MM.1S (cell line): ENCODE measurements at regions not wholly inside any gene's neighbourhood (a gene's known extent, or its start where the extent isn't known, plus 50 kb on each side); places are given as distances from the start of the nearest gene placed in this dataset.

Experiments
- DNase-seq: peaks from one replicate; pipeline ENCODE4 v3.0.0-alpha.2; 2015
- H2AFZ ChIP-seq: fragments of 300-600 bp; sonication (generic); 2 replicates; pipeline ENCODE4 v1.6.0; 2016; ENCODE audit warnings: antibody characterized with exemption, low read length
- H3F3A ChIP-seq: fragments of 300-600 bp; sonication (generic); 2 replicates; pipeline ENCODE4 v1.6.1; 2016; ENCODE audit warnings: mild to moderate bottlenecking, antibody characterized with exemption, low read length, moderate library complexity, mixed read lengths; ENCODE audit not compliant: insufficient read depth
- H3K27ac ChIP-seq: fragments of 300-600 bp; sonication (generic); 2 replicates; pipeline ENCODE4 v1.5.1; 2016; ENCODE audit warnings: mild to moderate bottlenecking, low read length
- H3K27me3 ChIP-seq: fragments of 300-600 bp; sonication (generic); replicated peaks from 2 replicates; pipeline ENCODE4 v1.6.0; 2016; ENCODE audit warnings: low read length; ENCODE audit not compliant: insufficient read depth
- H3K36me3 ChIP-seq: fragments of 300-600 bp; sonication (generic); replicated peaks from 2 replicates; pipeline ENCODE4 v1.6.1; 2016; ENCODE audit warnings: mild to moderate bottlenecking, low read length, mixed read lengths; ENCODE audit not compliant: insufficient read depth
- H3K4me1 ChIP-seq: fragments of 300-600 bp; sonication (generic); 2 replicates; pipeline ENCODE4 v1.6.1; 2016; ENCODE audit warnings: low read length, mixed read lengths
- H3K4me2 ChIP-seq: fragments of 300-600 bp; sonication (generic); 2 replicates; pipeline ENCODE4 v1.6.0; 2016; ENCODE audit warnings: low read depth, low read length
- H3K4me3 ChIP-seq: fragments of 300-600 bp; sonication (generic); 2 replicates; pipeline ENCODE4 v1.5.1; 2016; ENCODE audit warnings: low read length, mixed read lengths
- H3K79me2 ChIP-seq: fragments of 300-600 bp; sonication (generic); 2 replicates; pipeline ENCODE4 v1.6.1; 2016; ENCODE audit warnings: mixed run types, low read length, mixed read lengths
- H3K9ac ChIP-seq: fragments of 300-600 bp; sonication (generic); 2 replicates; pipeline ENCODE4 v1.6.1; 2016; ENCODE audit warnings: low read length, mixed read lengths
- H3K9me2 ChIP-seq: fragments of 300-600 bp; sonication (generic); replicated peaks from 2 replicates; pipeline ENCODE4 v1.6.1; 2016; ENCODE audit warnings: mild to moderate bottlenecking, low read length, mixed read lengths; ENCODE audit not compliant: insufficient read depth
- H3K9me3 ChIP-seq: fragments of 300-600 bp; sonication (generic); replicated peaks from 2 replicates; pipeline ENCODE4 v1.6.1; 2016; ENCODE audit warnings: mild to moderate bottlenecking, low read length, mixed read lengths; ENCODE audit not compliant: insufficient read depth
- H4K20me1 ChIP-seq: fragments of 300-600 bp; sonication (generic); 2 replicates; pipeline ENCODE4 v1.6.1; 2016; ENCODE audit warnings: mild to moderate bottlenecking, low read length, moderate library complexity, mixed read lengths; ENCODE audit not compliant: insufficient read depth
- EZH2 ChIP-seq: fragments of 300-600 bp; sonication (generic); optimal IDR thresholded peaks from 2 replicates; pipeline ENCODE3; 2017; ENCODE audit warnings: low read depth, mild to moderate bottlenecking, antibody characterized with exemption, low read length, mixed read lengths
- EZH2phosphoT487 ChIP-seq: fragments of 300-600 bp; sonication (generic); IDR thresholded peaks from 2 replicates; pipeline ENCODE4 v1.6.1; 2018; ENCODE audit warnings: antibody characterized with exemption, low read length
- TF ChIP-seq, protein P1 (sequence below): fragments of 300-600 bp; sonication (generic); IDR thresholded peaks from 2 replicates; pipeline ENCODE4 v1.5.1; 2016; ENCODE audit warnings: antibody characterized with exemption, low read length, mixed read lengths

DNA sequence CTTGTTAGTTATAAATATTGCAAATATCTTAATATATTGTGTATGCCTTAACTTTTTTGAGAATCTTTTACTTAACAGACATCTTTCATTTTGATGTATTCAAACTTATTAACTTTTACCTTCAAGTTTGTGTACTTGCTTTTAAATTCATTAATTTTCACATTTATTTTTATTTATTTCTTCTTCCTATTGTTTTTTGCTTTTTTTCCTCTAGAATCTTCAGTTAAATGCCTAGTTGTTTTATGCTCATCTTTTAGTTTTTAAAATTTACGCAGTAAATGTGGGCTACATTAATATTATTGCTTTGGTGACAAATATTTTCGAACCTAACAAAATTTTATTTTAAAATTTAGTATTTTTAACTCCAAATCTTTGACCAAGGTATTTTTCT is 89.0 kb downstream of the TNFAIP3 start:
- Histone ChIP-seq H3K27me3 (no peaks in the 10 kb centered on the region), H2AFZ (no peak overlapping the region), H3K27ac (no peak overlapping the region), H3K4me3 (no peak overlapping the region), H3K4me2 (no peak overlapping the region), H4K20me1 (no peaks in the 10 kb centered on the region), H3K9ac (no peak overlapping the region), H3K79me2 (peaks cover 14% of the 10 kb centered on the region), H3K9me3 (no peaks in the 10 kb centered on the region), H3F3A (peaks cover 36% of the 10 kb centered on the region), H3K4me1 (peaks cover 55% of the 10 kb centered on the region), H3K9me2 (no peaks in the 10 kb centered on the region), H3K36me3 (no peaks in the 10 kb centered on the region)
- TF ChIP-seq EZH2phosphoT487 (no peak), EZH2 (no peak)
- TF ChIP-seq, protein P1, sequence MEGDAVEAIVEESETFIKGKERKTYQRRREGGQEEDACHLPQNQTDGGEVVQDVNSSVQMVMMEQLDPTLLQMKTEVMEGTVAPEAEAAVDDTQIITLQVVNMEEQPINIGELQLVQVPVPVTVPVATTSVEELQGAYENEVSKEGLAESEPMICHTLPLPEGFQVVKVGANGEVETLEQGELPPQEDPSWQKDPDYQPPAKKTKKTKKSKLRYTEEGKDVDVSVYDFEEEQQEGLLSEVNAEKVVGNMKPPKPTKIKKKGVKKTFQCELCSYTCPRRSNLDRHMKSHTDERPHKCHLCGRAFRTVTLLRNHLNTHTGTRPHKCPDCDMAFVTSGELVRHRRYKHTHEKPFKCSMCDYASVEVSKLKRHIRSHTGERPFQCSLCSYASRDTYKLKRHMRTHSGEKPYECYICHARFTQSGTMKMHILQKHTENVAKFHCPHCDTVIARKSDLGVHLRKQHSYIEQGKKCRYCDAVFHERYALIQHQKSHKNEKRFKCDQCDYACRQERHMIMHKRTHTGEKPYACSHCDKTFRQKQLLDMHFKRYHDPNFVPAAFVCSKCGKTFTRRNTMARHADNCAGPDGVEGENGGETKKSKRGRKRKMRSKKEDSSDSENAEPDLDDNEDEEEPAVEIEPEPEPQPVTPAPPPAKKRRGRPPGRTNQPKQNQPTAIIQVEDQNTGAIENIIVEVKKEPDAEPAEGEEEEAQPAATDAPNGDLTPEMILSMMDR = no peak
- DNase-seq = no peak

DNA sequence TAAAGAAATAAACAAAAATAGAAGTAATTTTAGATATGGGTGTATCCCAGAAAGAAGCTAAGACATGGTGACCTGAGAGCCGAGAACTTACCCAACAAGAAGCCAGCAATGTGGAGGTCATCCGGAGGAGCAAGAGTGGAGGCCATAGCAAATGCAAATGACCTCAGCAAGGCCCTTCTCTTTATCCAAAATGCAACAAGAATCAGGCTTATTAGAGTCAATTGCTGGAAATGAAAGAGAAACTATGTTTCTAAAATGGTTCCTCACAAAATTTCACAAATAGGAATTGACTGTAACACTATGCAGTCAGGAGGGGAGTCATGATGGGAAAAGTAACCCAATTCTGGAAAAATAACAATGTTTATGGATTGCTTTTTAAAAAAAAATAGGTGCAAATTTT is 90.4 kb downstream of the TNFAIP3 start:
- H3K36me3 ChIP-seq = no peaks in the 10 kb centered on the region
- H3K9me3 ChIP-seq = no peaks in the 10 kb centered on the region
- peak overlapping the region; percentile 71 for H3K4me2 ChIP-seq
- peak overlapping the region; percentile 55 for H3K9ac ChIP-seq
- peaks cover 47% of the 10 kb centered on the region for H3K4me1 ChIP-seq
- peak overlapping the region; percentile 75 for H2AFZ ChIP-seq
- H3F3A ChIP-seq = peaks cover 25% of the 10 kb centered on the region
- DNase-seq = peak; percentile 46
- peak overlapping the region; percentile 41 for H3K4me3 ChIP-seq
- no peaks in the 10 kb centered on the region for H3K27me3 ChIP-seq
- no peak for TF ChIP-seq EZH2
- no peak for TF ChIP-seq EZH2phosphoT487
- TF ChIP-seq, protein P1 = no peak
- H3K9me2 ChIP-seq = no peaks in the 10 kb centered on the region
- no peaks in the 10 kb centered on the region for H4K20me1 ChIP-seq
- H3K79me2 ChIP-seq = peaks cover 13% of the 10 kb centered on the region
- peak overlapping the region; percentile 68 for H3K27ac ChIP-seq

- Histone ChIP-seq H4K20me1 (no peaks in the 10 kb centered on the region), H3K4me1 (peaks cover 40% of the 10 kb centered on the region), H3K4me2 (no peak overlapping the region), H3K36me3 (no peaks in the 10 kb centered on the region), H3F3A (peaks cover 17% of the 10 kb centered on the region), H3K9me2 (no peaks in the 10 kb centered on the region), H3K4me3 (no peak overlapping the region), H3K27me3 (no peaks in the 10 kb centered on the region), H3K9me3 (no peaks in the 10 kb centered on the region), H3K9ac (no peak overlapping the region), H3K27ac (no peak overlapping the region), H3K79me2 (peaks cover 8% of the 10 kb centered on the region), H2AFZ (no peak overlapping the region)
- TF ChIP-seq, protein P1 = no peak
- no peak for TF ChIP-seq EZH2
- TF ChIP-seq EZH2phosphoT487 = no peak
- DNase-seq = no peak
These were observed 91.9 kb downstream of the TNFAIP3 start for GRCh38 chr6:137958811-137959565.
